OCI-M2 (cell line): ENCODE measurements at regions not wholly inside any gene's neighbourhood (a gene's known extent, or its start where the extent isn't known, plus 50 kb on each side); places are given as distances from the start of the nearest gene placed in this dataset.

ENCODE experiments used
- DNase-seq: peaks from one replicate; lab custom pipeline; 2025; ENCODE audit not compliant: unreplicated experiment; lab: John Stamatoyannopoulos, UW

- no peak for DNase-seq
Observed at GRCh38 chr3:146854523-146854922, 249.4 kb upstream of the PLSCR5 start.

- no peak for DNase-seq
Observed at GRCh38 chr3:146851665-146852064, 246.5 kb upstream of the PLSCR5 start.

- no peak for DNase-seq
Observed at GRCh38 chr3:146845361-146845760, 240.2 kb upstream of the PLSCR5 start.

- no peak for DNase-seq
Observed at GRCh38 chr3:146843476-146843875, 238.3 kb upstream of the PLSCR5 start.

- no peak for DNase-seq
Observed at GRCh38 chr3:146839727-146840375, 234.7 kb upstream of the PLSCR5 start.

GRCh38 chr3:146838221-146838620, 233.1 kb upstream of the PLSCR5 start:
- DNase-seq, result no peak

GRCh38 chr3:146834917-146835316, 229.8 kb upstream of the PLSCR5 start:
- no peak for DNase-seq

- DNase-seq, result no peak
Observed at GRCh38 chr3:146832857-146833458, 227.8 kb upstream of the PLSCR5 start.

GRCh38 chr3:146831659-146832058, 226.5 kb upstream of the PLSCR5 start:
- no peak for DNase-seq

GRCh38 chr3:146830231-146830630, 225.1 kb upstream of the PLSCR5 start:
- no peak for DNase-seq

- DNase-seq, result no peak
Observed at GRCh38 chr3:146827836-146828235, 222.7 kb upstream of the PLSCR5 start.

GRCh38 chr3:146823622-146824021, 218.5 kb upstream of the PLSCR5 start:
- DNase-seq, result no peak

- DNase-seq, result no peak
Observed at GRCh38 chr3:146818866-146819265, 213.7 kb upstream of the PLSCR5 start.

- no peak for DNase-seq
Observed at GRCh38 chr3:146818301-146818700, 213.2 kb upstream of the PLSCR5 start.

GRCh38 chr3:146817704-146818103, 212.6 kb upstream of the PLSCR5 start:
- DNase-seq, result no peak

GRCh38 chr3:146814601-146815315, 209.6 kb upstream of the PLSCR5 start:
- no peak for DNase-seq

- DNase-seq, result no peak
Observed at GRCh38 chr3:146813496-146813895, 208.3 kb upstream of the PLSCR5 start.

- DNase-seq, result no peak
Observed at GRCh38 chr3:146803745-146804144, 198.6 kb upstream of the PLSCR5 start.

- DNase-seq, result no peak
Observed at GRCh38 chr3:146801492-146801891, 196.3 kb upstream of the PLSCR5 start.

GRCh38 chr3:146800484-146800883, 195.3 kb upstream of the PLSCR5 start:
- DNase-seq, result no peak

- DNase-seq, result no peak
Observed at GRCh38 chr3:146796078-146796477, 190.9 kb upstream of the PLSCR5 start.

- DNase-seq, result no peak
Observed at GRCh38 chr3:146783446-146783845, 178.3 kb upstream of the PLSCR5 start.
